ENCODE measurements at regions not wholly inside any gene's neighbourhood (a gene's known extent, or its start where the extent isn't known, plus 50 kb on each side); places are given as distances from the start of the nearest gene placed in this dataset.

DNA sequence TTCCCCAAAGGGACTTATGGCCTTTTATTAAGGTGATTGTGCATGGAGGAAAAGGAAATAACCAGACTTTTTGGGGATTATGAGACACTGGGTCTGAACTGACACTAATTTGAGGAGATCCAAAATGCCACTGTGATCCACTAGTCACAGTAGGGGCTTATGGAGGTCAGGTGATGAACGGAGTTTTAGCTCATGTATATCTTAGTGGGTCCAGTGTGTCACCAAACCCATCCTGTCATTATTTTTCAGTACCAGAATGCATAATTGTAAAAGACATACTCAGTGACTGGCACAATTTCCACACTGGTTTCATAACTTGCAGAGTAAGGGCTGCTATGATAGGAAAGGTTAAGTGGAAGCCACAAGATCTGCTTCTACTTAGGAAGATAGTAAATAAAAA is 131.3 kb downstream of the RTL3 start:
- no peak for DNase-seq
- Histone ChIP-seq H3K27me3 (no peaks in the 10 kb centered on the region), H3K4me1 (peaks cover 0 to 7% (median 0%) of the 10 kb centered on the region in 4 donors), H3K9me3 (no peaks in the 10 kb centered on the region), H3K27ac (no peak overlapping the region), H3K4me3 (no peak overlapping the region), H3K36me3 (no peaks in the 10 kb centered on the region)
- WGBS, 2 donors = 67 to 86% methylated on average over 1 of the region's 1 CpG
- intact Hi-C loops (cut with DNase I) = no loop called here
- TF ChIP-seq EP300 (IDR thresholded peaks at IDR 0.05) (no peak), POLR2A (IDR thresholded peaks at IDR 0.05) (no peak), POLR2AphosphoS5 (IDR thresholded peaks at IDR 0.05) (no peak)
- TF ChIP-seq, protein P1, sequence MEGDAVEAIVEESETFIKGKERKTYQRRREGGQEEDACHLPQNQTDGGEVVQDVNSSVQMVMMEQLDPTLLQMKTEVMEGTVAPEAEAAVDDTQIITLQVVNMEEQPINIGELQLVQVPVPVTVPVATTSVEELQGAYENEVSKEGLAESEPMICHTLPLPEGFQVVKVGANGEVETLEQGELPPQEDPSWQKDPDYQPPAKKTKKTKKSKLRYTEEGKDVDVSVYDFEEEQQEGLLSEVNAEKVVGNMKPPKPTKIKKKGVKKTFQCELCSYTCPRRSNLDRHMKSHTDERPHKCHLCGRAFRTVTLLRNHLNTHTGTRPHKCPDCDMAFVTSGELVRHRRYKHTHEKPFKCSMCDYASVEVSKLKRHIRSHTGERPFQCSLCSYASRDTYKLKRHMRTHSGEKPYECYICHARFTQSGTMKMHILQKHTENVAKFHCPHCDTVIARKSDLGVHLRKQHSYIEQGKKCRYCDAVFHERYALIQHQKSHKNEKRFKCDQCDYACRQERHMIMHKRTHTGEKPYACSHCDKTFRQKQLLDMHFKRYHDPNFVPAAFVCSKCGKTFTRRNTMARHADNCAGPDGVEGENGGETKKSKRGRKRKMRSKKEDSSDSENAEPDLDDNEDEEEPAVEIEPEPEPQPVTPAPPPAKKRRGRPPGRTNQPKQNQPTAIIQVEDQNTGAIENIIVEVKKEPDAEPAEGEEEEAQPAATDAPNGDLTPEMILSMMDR (IDR thresholded peaks at IDR 0.05) = no peak

DNA sequence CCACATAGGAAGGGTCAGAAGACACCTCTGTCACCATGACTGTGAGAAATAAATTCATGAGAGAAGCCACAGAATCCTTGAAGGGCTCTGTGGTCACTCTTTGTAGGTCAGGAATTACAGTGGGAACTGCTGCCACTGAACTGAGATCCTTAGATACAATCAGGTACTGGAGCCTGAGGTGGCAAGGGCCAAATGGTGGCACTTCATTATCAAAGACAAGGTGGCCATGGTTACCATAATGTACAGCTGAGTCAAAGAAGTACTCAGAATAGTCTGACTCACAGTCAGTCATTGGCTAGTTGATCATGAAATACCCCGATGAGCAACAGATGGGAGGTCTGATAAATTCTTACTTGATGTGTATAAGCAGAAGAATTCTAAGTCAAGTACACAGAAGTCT is 131.9 kb downstream of the RTL3 start:
- Histone ChIP-seq H3K27me3 (no peaks in the 10 kb centered on the region), H3K9me3 (no peaks in the 10 kb centered on the region), H3K4me1 (peaks cover 0 to 6% (median 0%) of the 10 kb centered on the region in 4 donors), H3K27ac (no peak overlapping the region), H3K4me3 (no peak overlapping the region), H3K36me3 (no peaks in the 10 kb centered on the region)
- no peak for DNase-seq
- intact Hi-C loops (cut with DNase I) = no loop called here
- 78 to 87% methylated on average over 1 of the region's 1 CpG for WGBS, 2 donors
- TF ChIP-seq EP300 (IDR thresholded peaks at IDR 0.05) (no peak), POLR2AphosphoS5 (IDR thresholded peaks at IDR 0.05) (no peak), POLR2A (IDR thresholded peaks at IDR 0.05) (no peak)
- TF ChIP-seq, protein P1 (IDR thresholded peaks at IDR 0.05) = no peak

DNA sequence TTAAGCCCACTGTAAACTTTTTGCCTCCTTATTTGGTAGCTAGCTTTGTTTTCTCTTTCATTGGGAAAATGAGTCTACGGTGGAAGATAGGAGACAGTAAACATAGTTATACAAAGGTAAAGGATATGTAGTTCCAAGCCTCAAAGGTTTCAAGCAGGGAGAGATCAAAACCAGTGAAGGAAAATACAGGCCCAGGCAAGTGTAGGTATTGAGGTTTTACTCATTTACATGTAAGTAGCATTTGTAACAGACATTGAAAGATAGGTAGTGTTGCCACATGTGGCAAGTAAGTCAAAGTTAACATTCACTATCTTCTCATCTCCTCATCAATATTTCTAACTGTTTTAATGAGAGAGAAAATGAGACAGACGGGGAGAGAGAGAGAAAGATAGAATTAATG is 136.5 kb downstream of the RTL3 start:
- H3K9me3 ChIP-seq = no peaks in the 10 kb centered on the region
- DNase-seq = no peak
- no peaks in the 10 kb centered on the region for H3K36me3 ChIP-seq
- no peak overlapping the region for H3K4me3 ChIP-seq
- TF ChIP-seq EP300 (IDR thresholded peaks at IDR 0.05) = no peak
- TF ChIP-seq, protein P1 (IDR thresholded peaks at IDR 0.05) = no peak
- TF ChIP-seq POLR2AphosphoS5 (IDR thresholded peaks at IDR 0.05) = no peak
- TF ChIP-seq POLR2A (IDR thresholded peaks at IDR 0.05) = no peak
- no peak overlapping the region for H3K27ac ChIP-seq
- WGBS, 2 donors = 69 to 87% methylated on average over 2 of the region's 2 CpGs
- H3K4me1 ChIP-seq = no peaks in the 10 kb centered on the region
- intact Hi-C loops (cut with DNase I) = no loop called here
- no peaks in the 10 kb centered on the region for H3K27me3 ChIP-seq

DNA sequence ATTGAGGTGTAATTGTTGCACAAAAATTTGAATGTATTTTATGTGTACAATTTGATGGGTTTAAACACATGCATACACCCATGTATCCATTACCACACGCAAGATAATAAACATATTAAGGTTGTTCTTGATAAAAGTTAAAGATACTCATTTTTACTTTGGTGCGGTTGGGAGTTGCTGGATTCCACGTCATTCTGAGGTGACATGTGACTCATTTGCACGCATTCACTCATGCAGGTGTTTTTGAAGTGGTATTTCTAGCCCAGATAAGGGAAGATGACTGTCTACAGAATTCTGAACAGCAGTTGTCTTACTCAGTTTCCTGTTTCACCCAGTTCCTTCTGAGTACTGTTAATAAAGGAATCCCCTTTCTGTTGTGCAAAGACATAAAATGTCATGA is 142.0 kb downstream of the RTL3 start:
- Histone ChIP-seq H3K9me3 (no peaks in the 10 kb centered on the region), H3K4me1 (no peaks in the 10 kb centered on the region), H3K4me3 (no peak overlapping the region), H3K27me3 (no peaks in the 10 kb centered on the region), H3K36me3 (no peaks in the 10 kb centered on the region), H3K27ac (no peak overlapping the region)
- TF ChIP-seq POLR2A (IDR thresholded peaks at IDR 0.05) = no peak
- TF ChIP-seq POLR2AphosphoS5 (IDR thresholded peaks at IDR 0.05) = no peak
- TF ChIP-seq, protein P1 (IDR thresholded peaks at IDR 0.05) = no peak
- no peak for TF ChIP-seq EP300 (IDR thresholded peaks at IDR 0.05)
- no peak for DNase-seq
- intact Hi-C loops (cut with DNase I) = no loop called here
- WGBS, 2 donors = 52 to 55% methylated on average over 4 of the region's 4 CpGs

DNA sequence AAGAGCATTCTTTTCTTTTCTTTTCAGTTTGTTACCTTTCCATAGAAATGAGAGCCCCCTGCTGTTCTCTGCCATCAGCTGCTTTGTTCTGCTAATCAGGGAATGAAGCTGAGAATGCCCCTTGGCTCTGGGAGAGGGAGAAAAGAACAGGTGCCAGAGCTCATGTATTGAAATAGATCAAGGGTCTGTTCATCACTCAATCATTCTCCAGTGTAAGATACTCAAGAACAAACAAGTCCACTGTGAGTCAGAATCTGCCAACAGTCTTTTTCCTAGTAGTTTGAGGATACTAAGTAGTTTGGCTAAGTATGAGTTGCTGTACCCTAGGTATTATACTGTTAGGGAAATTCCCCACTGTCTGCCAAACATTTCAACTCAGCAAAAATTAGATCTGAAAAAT is 144.3 kb downstream of the RTL3 start:
- no peaks in the 10 kb centered on the region for H3K9me3 ChIP-seq
- no peak for TF ChIP-seq POLR2AphosphoS5 (IDR thresholded peaks at IDR 0.05)
- no peak for TF ChIP-seq EP300 (IDR thresholded peaks at IDR 0.05)
- TF ChIP-seq, protein P1 (IDR thresholded peaks at IDR 0.05) = no peak
- no peak for TF ChIP-seq POLR2A (IDR thresholded peaks at IDR 0.05)
- no peaks in the 10 kb centered on the region for H3K27me3 ChIP-seq
- no peaks in the 10 kb centered on the region for H3K4me1 ChIP-seq
- H3K4me3 ChIP-seq = no peak overlapping the region
- intact Hi-C loops (cut with DNase I) = no loop called here
- no peak for DNase-seq
- peak overlapping the region in 1 of 4 donors; percentile 68 for H3K27ac ChIP-seq
- no peaks in the 10 kb centered on the region for H3K36me3 ChIP-seq

Measured in sigmoid colon (tissue), 6 donors.